ENCODE measurements at regions not wholly inside any gene's neighbourhood (a gene's known extent, or its start where the extent isn't known, plus 50 kb on each side); places are given as distances from the start of the nearest gene placed in this dataset.
A peak's percentile ranks its signal among the peaks of the same experiment; 100 is the strongest.

DNA sequence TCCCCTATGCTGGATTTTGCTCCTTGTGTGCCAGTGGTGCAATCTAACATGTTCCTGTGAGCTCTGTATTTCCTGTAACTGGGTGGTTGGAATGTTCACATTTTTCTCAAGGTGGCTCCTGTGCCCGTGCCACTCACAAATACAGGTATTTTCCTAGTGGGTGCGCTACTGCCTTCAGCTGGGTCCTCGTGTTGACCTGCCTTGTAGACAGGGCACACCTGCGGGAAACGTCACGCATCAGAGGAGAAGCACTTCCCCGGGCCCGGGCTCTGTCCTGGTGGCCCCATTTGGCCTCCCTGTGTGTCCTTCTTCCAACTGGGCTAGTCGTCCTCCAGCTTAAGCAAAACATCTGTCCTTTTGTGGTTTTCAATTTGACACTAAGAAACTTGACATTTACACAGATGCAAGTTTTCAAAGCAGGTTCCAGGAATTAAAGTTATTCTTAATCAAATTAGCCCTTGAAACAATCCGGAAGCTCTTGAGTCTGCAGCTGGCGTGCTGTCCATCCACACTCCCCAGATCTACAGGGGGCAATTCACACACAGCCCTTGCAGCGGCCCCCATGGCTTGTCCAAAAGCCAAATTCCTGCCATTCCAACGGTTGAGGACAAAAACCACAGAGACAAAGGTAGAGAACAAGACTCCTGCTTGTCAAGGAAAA is 275.1 kb downstream of the CDC5L start:
- no peak for DNase-seq

GRCh38 chr6:44663860-44664634 is 276.5 kb downstream of the CDC5L start:
- Histone ChIP-seq H3K4me1 (ENCODE audit: low read length) (no peaks in the 10 kb centered on the region), H3K9me2 (replicated peaks; ENCODE audit: insufficient read depth, low read length) (no peaks in the 10 kb centered on the region), H4K20me1 (ENCODE audit: insufficient read depth, low read depth, low read length) (no peaks in the 10 kb centered on the region; the same call in 1 of the 2 replicates), H3K27me3 (ENCODE audit: low read length) (no peaks in the 10 kb centered on the region), H3K27ac (ENCODE audit: low read length) (no peak overlapping the region), H3K36me3 (ENCODE audit: insufficient read depth, low read length) (no peaks in the 10 kb centered on the region), H2AFZ (ENCODE audit: low read length) (no peak overlapping the region), H3K4me2 (ENCODE audit: low read depth, low read length, poor library complexity, severe bottlenecking) (no peak overlapping the region), H3K79me2 (ENCODE audit: low read length) (no peaks in the 10 kb centered on the region), H3K9me3 (ENCODE audit: low read length) (no peaks in the 10 kb centered on the region), H3K9ac (ENCODE audit: low read length) (no peak overlapping the region), H3K4me3 (ENCODE audit: low read length) (no peak overlapping the region)
- DNase-seq = no peak

More for the DNA sequence above, 275.1 kb downstream of the CDC5L start:
- Histone ChIP-seq H3K4me1 (ENCODE audit: low read length) (no peaks in the 10 kb centered on the region), H3K9ac (ENCODE audit: low read length) (no peak overlapping the region), H3K9me3 (ENCODE audit: low read length) (no peaks in the 10 kb centered on the region), H3K79me2 (ENCODE audit: low read length) (no peaks in the 10 kb centered on the region), H3K9me2 (replicated peaks; ENCODE audit: insufficient read depth, low read length) (no peaks in the 10 kb centered on the region), H3K27me3 (ENCODE audit: low read length) (no peaks in the 10 kb centered on the region), H3K4me3 (ENCODE audit: low read length) (no peak overlapping the region), H3K4me2 (ENCODE audit: low read depth, low read length, poor library complexity, severe bottlenecking) (no peak overlapping the region), H3K27ac (ENCODE audit: low read length) (no peak overlapping the region), H3K36me3 (ENCODE audit: insufficient read depth, low read length) (no peaks in the 10 kb centered on the region), H4K20me1 (ENCODE audit: insufficient read depth, low read depth, low read length) (no peaks in the 10 kb centered on the region; the same call in 1 of the 2 replicates), H2AFZ (ENCODE audit: low read length) (no peak overlapping the region)

GRCh38 chr6:44664716-44665115 is 277.2 kb downstream of the CDC5L start:
- DNase-seq = no peak
- H3K27me3 ChIP-seq (ENCODE audit: low read length) = no peaks in the 10 kb centered on the region
- no peak overlapping the region for H2AFZ ChIP-seq (ENCODE audit: low read length)
- H3K9me2 ChIP-seq (replicated peaks; ENCODE audit: insufficient read depth, low read length) = no peaks in the 10 kb centered on the region
- H4K20me1 ChIP-seq (ENCODE audit: insufficient read depth, low read depth, low read length) = no peaks in the 10 kb centered on the region; the same call in 1 of the 2 replicates
- no peaks in the 10 kb centered on the region for H3K4me1 ChIP-seq (ENCODE audit: low read length)
- H3K36me3 ChIP-seq (ENCODE audit: insufficient read depth, low read length) = no peaks in the 10 kb centered on the region
- no peak overlapping the region for H3K4me2 ChIP-seq (ENCODE audit: low read depth, low read length, poor library complexity, severe bottlenecking)
- no peak overlapping the region for H3K27ac ChIP-seq (ENCODE audit: low read length)
- H3K9me3 ChIP-seq (ENCODE audit: low read length) = no peaks in the 10 kb centered on the region
- H3K9ac ChIP-seq (ENCODE audit: low read length) = no peak overlapping the region
- no peaks in the 10 kb centered on the region for H3K79me2 ChIP-seq (ENCODE audit: low read length)
- H3K4me3 ChIP-seq (ENCODE audit: low read length) = no peak overlapping the region

DNA sequence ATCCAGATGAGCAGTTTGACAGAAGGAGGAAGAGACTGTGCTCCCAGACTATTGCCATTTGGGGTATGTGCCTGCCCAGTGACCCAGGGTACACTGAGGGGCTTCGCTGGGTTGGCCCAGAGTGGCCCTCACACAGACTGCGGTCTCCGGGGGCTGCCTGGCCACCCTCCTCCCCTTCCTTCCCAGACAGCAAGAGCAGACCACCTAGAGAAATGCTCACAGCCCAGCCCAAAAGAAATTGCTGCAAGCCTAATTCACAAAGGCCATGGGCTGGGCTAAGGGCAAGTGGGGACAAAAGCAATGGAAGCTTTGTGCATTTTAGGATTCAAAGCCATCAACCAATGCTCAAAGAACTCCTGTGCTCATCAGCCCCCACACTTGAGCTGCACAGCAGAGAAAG is 277.6 kb downstream of the CDC5L start:
- Histone ChIP-seq H3K36me3 (ENCODE audit: insufficient read depth, low read length) (no peaks in the 10 kb centered on the region), H3K9ac (ENCODE audit: low read length) (no peak overlapping the region)

GRCh38 chr6:44665683-44666082 is 278.2 kb downstream of the CDC5L start:
- H3K79me2 ChIP-seq (ENCODE audit: low read length) = no peaks in the 10 kb centered on the region
- no peak overlapping the region for H2AFZ ChIP-seq (ENCODE audit: low read length)
- H3K4me2 ChIP-seq (ENCODE audit: low read depth, low read length, poor library complexity, severe bottlenecking) = no peak overlapping the region
- no peaks in the 10 kb centered on the region; the same call in 1 of the 2 replicates for H4K20me1 ChIP-seq (ENCODE audit: insufficient read depth, low read depth, low read length)
- no peaks in the 10 kb centered on the region for H3K27me3 ChIP-seq (ENCODE audit: low read length)
- H3K9me3 ChIP-seq (ENCODE audit: low read length) = no peaks in the 10 kb centered on the region
- H3K9ac ChIP-seq (ENCODE audit: low read length) = no peak overlapping the region
- H3K4me1 ChIP-seq (ENCODE audit: low read length) = no peaks in the 10 kb centered on the region
- H3K4me3 ChIP-seq (ENCODE audit: low read length) = no peak overlapping the region
- no peaks in the 10 kb centered on the region for H3K36me3 ChIP-seq (ENCODE audit: insufficient read depth, low read length)
- H3K27ac ChIP-seq (ENCODE audit: low read length) = no peak overlapping the region
- DNase-seq = no peak
- H3K9me2 ChIP-seq (replicated peaks; ENCODE audit: insufficient read depth, low read length) = no peaks in the 10 kb centered on the region

More for the DNA sequence above, 277.6 kb downstream of the CDC5L start:
- DNase-seq = no peak
- Histone ChIP-seq H3K4me1 (ENCODE audit: low read length) (no peaks in the 10 kb centered on the region), H3K27me3 (ENCODE audit: low read length) (no peaks in the 10 kb centered on the region), H3K9me2 (replicated peaks; ENCODE audit: insufficient read depth, low read length) (no peaks in the 10 kb centered on the region), H3K79me2 (ENCODE audit: low read length) (no peaks in the 10 kb centered on the region), H3K27ac (ENCODE audit: low read length) (no peak overlapping the region), H2AFZ (ENCODE audit: low read length) (no peak overlapping the region), H3K9me3 (ENCODE audit: low read length) (no peaks in the 10 kb centered on the region), H3K4me2 (ENCODE audit: low read depth, low read length, poor library complexity, severe bottlenecking) (no peak overlapping the region), H3K4me3 (ENCODE audit: low read length) (no peak overlapping the region), H4K20me1 (ENCODE audit: insufficient read depth, low read depth, low read length) (no peaks in the 10 kb centered on the region; the same call in 1 of the 2 replicates)

GRCh38 chr6:44666324-44666723 is 278.8 kb downstream of the CDC5L start:
- no peaks in the 10 kb centered on the region for H3K4me1 ChIP-seq (ENCODE audit: low read length)
- no peak overlapping the region for H3K27ac ChIP-seq (ENCODE audit: low read length)
- no peak overlapping the region for H3K9ac ChIP-seq (ENCODE audit: low read length)
- H3K27me3 ChIP-seq (ENCODE audit: low read length) = no peaks in the 10 kb centered on the region
- DNase-seq = no peak
- H3K79me2 ChIP-seq (ENCODE audit: low read length) = no peaks in the 10 kb centered on the region
- H3K4me3 ChIP-seq (ENCODE audit: low read length) = no peak overlapping the region
- no peak overlapping the region for H2AFZ ChIP-seq (ENCODE audit: low read length)
- no peaks in the 10 kb centered on the region; the same call in 1 of the 2 replicates for H4K20me1 ChIP-seq (ENCODE audit: insufficient read depth, low read depth, low read length)
- no peaks in the 10 kb centered on the region for H3K9me3 ChIP-seq (ENCODE audit: low read length)
- no peaks in the 10 kb centered on the region for H3K9me2 ChIP-seq (replicated peaks; ENCODE audit: insufficient read depth, low read length)
- no peaks in the 10 kb centered on the region for H3K36me3 ChIP-seq (ENCODE audit: insufficient read depth, low read length)
- no peak overlapping the region for H3K4me2 ChIP-seq (ENCODE audit: low read depth, low read length, poor library complexity, severe bottlenecking)

DNA sequence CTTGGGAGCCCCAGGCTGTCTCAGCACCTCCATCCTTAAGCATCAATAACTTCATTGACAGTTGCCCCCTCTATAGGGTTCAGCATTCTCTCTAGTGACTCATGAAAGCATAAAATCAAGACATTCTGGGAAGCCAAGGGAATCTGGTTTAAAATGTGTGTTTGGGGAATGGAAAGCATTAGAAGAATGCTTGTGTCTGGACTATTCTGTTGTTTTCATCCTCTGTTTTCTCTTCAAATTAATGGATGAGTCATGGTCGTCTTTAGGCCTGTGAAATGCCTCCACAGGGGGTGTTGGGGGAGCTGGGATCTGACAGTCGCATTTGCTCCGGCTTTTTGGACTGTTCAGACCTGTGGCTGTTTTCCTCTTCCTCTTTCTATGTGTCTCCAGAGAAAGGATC is 279.7 kb downstream of the CDC5L start:
- no peaks in the 10 kb centered on the region for H3K36me3 ChIP-seq (ENCODE audit: insufficient read depth, low read length)
- no peak overlapping the region for H3K27ac ChIP-seq (ENCODE audit: low read length)
- H2AFZ ChIP-seq (ENCODE audit: low read length) = no peak overlapping the region
- H3K9ac ChIP-seq (ENCODE audit: low read length) = no peak overlapping the region
- no peak for DNase-seq
- H3K27me3 ChIP-seq (ENCODE audit: low read length) = no peaks in the 10 kb centered on the region
- H3K79me2 ChIP-seq (ENCODE audit: low read length) = no peaks in the 10 kb centered on the region
- H3K9me2 ChIP-seq (replicated peaks; ENCODE audit: insufficient read depth, low read length) = no peaks in the 10 kb centered on the region
- no peaks in the 10 kb centered on the region for H3K9me3 ChIP-seq (ENCODE audit: low read length)
- no peaks in the 10 kb centered on the region for H3K4me1 ChIP-seq (ENCODE audit: low read length)
- no peaks in the 10 kb centered on the region; the same call in 1 of the 2 replicates for H4K20me1 ChIP-seq (ENCODE audit: insufficient read depth, low read depth, low read length)
- no peak overlapping the region for H3K4me3 ChIP-seq (ENCODE audit: low read length)
- H3K4me2 ChIP-seq (ENCODE audit: low read depth, low read length, poor library complexity, severe bottlenecking) = no peak overlapping the region

DNA sequence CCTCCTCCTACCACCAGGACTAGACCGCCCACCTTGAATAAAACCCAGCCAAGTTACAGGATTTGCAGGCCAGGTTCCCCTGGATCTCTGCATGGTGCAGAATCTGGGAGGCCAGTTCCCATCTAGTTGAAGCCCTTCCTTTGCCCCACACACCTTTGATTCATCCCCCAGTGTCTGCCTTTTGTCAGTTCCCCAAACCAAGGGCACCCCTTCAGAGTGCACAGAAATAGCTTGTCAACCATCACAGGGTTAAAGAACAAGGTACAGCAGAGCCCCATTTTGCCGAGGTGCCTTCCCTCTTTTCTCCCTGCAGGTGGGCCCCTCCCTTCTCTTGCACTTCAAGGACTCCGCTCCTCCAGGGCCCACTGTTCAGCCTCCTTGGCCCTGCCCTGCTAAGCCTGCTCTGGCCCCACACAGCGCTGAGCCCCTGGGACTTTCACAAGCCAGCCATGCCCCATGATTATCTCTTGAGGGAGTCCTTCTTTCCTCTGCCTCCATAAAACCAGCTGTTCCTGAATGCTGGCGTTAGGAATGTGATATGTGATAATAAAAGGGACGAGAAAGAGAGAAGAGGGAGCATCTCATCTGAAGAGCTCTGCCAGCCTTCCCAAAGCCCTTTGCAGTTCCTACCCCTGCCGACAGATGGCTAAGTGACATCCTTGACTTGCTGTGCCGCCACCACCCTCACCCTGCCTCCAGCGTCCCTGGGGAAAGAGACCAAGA is 280.3 kb downstream of the CDC5L start:
- Histone ChIP-seq H3K4me1 (ENCODE audit: low read length) (no peaks in the 10 kb centered on the region), H3K27ac (ENCODE audit: low read length) (no peak overlapping the region), H3K4me2 (ENCODE audit: low read depth, low read length, poor library complexity, severe bottlenecking) (no peak overlapping the region), H3K27me3 (ENCODE audit: low read length) (no peaks in the 10 kb centered on the region), H3K9me2 (replicated peaks; ENCODE audit: insufficient read depth, low read length) (no peaks in the 10 kb centered on the region), H4K20me1 (ENCODE audit: insufficient read depth, low read depth, low read length) (no peaks in the 10 kb centered on the region; the same call in 1 of the 2 replicates), H3K4me3 (ENCODE audit: low read length) (no peak overlapping the region), H3K36me3 (ENCODE audit: insufficient read depth, low read length) (no peaks in the 10 kb centered on the region), H3K9me3 (ENCODE audit: low read length) (no peaks in the 10 kb centered on the region), H2AFZ (ENCODE audit: low read length) (no peak overlapping the region), H3K79me2 (ENCODE audit: low read length) (no peaks in the 10 kb centered on the region), H3K9ac (ENCODE audit: low read length) (no peak overlapping the region)
- DNase-seq = peak; percentile 65
